ENCODE measurements at regions not wholly inside any gene's neighbourhood (a gene's known extent, or its start where the extent isn't known, plus 50 kb on each side); places are given as distances from the start of the nearest gene placed in this dataset.

DNA sequence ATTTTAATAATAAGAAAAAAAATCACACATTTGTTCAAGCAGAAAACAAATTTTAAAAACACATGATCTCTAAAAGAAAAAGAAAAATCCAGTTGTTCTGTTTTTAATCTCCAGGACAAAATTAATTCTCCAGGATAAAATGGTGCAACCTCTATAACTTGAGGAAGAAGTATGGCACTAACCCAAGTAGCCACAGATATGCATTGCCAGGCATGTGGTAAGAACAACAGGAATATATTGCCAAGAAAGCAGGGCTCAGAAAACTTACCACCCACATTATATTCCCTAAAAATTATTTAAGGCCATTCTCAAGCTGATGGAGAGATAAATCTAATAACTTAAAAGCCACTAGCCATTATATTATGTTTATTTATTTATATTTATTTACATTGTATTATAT is 295.7 kb upstream of the TMCO5A start:
- TF ChIP-seq, protein P1, sequence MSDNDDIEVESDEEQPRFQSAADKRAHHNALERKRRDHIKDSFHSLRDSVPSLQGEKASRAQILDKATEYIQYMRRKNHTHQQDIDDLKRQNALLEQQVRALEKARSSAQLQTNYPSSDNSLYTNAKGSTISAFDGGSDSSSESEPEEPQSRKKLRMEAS (IDR thresholded peaks at IDR 0.05; ENCODE audit: low read depth, low read length) = no peak
- TF ChIP-seq POLR2A (IDR thresholded peaks at IDR 0.05; ENCODE audit: extremely low read depth, insufficient read length) (no peak), CTCF (IDR thresholded peaks at IDR 0.05; ENCODE audit: low read depth, low read length) (no peak), MYC (IDR thresholded peaks at IDR 0.05; ENCODE audit: low read depth, low read length) (no peak)

All from NB4 (cell line).